ENCODE measurements at regions not wholly inside any gene's neighbourhood (a gene's known extent, or its start where the extent isn't known, plus 50 kb on each side); places are given as distances from the start of the nearest gene placed in this dataset.
"Not testable (repeated sequence)": the region's sequence is repeated elsewhere in the genome, so short reads cannot be mapped to it uniquely, and the experiment has no call there.

DNA sequence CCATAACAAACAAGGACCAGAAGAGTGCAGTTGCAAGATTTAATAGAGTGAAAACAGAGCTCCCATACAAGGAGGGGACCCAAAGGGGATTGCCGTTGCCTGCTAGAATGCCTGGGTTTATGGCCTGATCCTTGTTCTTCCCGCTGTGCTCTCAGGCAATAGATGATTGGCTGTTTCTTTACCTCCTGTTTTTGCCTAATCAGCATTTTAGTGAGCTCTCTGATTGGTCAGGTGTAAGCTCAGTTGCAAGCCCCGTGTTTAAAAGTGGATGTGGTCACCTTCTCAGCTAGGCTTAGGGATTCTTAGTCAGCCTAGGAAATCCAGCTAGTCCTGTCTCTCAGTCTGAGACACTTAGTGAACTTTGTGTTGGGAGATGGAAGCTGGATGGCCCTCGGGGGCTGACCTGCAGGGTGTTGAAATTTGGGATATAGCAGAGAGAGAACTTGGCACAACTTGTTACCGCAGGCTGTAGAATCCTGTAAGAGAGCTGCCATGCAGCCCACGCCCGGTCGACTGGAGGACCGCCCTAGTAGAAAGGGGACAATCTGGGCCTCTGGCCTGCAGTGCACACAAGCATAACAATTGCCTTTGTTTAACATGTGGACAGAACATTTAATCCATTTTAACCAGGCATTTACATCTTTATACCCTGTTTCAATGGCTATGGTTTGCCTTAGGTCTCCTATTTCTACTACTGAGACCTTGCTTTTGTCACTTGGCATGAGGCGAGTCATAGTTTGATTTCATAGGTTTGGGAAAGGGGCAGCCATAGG is 106.0 kb downstream of the TMEM167A start:
- H3K36me3 ChIP-seq, DNase-seq, H3K9me3 ChIP-seq, H3K27me3 ChIP-seq, H3K4me3 ChIP-seq: not testable (repeated sequence)

DNA sequence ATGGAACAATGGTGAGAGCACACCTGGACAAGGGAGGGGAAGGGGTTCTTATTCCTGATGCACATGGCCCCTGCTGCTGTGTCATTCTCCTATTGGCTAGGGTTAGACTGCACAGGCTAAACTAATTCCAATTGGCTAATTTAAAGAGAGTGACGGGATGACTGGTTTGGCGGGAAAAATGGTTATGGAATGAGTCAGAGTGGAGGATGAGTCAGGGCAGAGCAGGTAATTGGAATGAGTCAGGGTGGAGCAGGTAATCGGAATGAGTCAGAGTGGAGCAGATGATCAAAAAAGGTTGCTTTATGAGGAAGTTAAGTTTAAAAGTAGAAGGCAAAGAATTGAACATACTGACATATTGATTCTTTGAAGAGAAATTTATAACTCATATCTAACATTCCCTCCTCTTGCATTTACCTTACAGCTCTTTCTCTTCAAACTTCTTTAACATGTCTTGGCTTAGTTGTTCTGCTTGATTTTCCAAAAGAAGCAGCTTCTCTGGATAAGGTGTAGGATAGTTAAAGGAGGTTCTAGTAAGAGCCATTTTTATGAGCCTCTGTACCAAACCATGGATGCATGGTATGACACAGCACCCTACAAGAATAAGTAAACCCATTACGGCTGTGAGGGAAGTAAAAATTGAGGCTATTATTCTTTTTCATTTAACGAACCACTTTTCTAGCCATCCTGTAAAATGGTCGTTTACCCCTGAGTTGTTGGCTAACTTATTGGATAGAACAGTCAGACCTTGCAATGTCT is 107.8 kb downstream of the TMEM167A start:
- not testable (repeated sequence) for H3K4me3 ChIP-seq, H3K27me3 ChIP-seq, H3K9me3 ChIP-seq, H3K36me3 ChIP-seq, DNase-seq

DNA sequence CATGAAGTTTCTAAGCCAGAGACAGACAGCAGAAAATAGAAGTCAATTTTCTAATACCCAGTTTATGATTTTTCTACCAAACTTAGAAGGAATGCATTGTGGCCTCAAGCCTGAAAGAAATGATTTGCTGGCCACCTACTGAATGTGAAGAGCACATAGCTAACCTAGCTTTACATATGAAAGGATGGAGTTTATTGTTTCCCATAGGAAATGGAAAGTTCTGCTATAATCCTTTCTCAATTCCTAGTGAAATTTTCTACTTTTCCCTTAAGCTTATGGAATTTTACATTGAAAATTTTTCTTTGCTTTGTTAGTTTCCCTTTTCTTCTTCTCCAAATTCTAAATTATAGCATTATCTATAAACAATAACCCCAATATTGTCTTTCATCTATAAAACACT is 110.1 kb downstream of the TMEM167A start:
- Histone ChIP-seq H3K36me3 (no peaks in the 10 kb centered on the region), H3K4me3 (no peak overlapping the region), H3K9me3 (no peaks in the 10 kb centered on the region), H3K27me3 (peaks cover 2% of the 10 kb centered on the region; the same call in 1 of the 2 replicates)
- DNase-seq = no peak

DNA sequence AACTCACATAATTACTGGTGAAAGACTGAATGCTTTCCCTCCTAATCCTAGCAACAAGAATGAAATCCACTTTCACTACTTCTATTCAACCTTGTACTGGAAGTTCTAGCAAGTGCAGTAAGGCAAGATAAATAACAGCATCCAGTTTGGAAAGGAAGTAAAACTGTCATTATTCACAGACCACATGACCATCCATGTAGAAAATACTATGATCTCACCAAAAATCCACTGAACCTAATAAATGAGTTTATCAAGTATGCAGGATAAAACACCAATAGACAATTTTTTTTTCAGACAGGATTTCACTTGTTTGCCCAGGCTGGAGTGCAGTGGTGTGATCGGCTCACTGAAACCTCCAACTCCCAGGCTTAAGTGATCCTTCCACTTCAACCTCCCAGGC is 117.7 kb downstream of the TMEM167A start:
- Histone ChIP-seq H3K27me3 (peaks cover 2% of the 10 kb centered on the region; the same call in 1 of the 2 replicates), H3K36me3 (no peaks in the 10 kb centered on the region), H3K9me3 (peaks cover 6% of the 10 kb centered on the region; the same call in 1 of the 2 replicates), H3K4me3 (no peak overlapping the region)
- no peak for DNase-seq

DNA sequence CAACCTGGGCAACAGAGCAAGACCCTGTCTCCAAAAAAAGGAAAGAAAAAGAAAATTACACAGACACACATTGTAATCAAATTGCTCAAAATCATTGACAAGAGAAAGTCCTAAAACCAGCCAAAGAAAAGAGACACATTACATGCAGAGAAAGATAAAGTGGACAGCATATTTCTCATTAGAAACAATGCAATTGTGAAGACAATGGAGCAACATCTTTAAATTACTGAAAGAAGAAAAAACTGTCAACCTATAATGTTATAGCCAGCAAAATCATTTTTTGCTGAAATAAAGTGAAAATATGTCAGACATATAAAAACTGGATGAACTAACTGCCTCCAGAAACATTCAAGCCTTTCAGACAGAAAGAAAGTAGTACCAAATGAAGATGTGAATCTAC is 120.6 kb downstream of the TMEM167A start:
- no peaks in the 10 kb centered on the region for H3K27me3 ChIP-seq
- peaks cover 6% of the 10 kb centered on the region; the same call in 1 of the 2 replicates for H3K9me3 ChIP-seq
- no peak overlapping the region for H3K4me3 ChIP-seq
- DNase-seq = no peak
- H3K36me3 ChIP-seq = no peaks in the 10 kb centered on the region

DNA sequence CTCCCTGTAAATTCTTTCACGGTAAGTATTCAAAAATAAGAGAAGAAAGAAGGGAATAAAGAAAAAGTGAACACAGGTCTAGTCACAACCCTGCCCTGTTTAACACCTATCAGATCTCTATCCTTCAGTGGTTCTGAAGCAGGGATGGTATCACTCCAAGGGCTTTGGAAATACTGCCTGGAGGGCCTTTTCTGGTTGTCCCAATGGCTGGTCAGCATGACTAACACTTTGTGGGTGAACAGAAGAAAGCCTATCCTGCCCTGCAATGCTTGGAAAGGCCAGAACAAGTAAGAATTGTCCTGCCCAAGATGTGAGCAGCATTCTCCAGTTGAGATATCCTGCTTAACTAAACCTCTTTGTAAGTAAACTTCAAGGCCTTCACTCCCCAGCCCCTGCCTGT is 124.9 kb downstream of the TMEM167A start:
- H3K27me3 ChIP-seq = no peaks in the 10 kb centered on the region
- DNase-seq = no peak

DNA sequence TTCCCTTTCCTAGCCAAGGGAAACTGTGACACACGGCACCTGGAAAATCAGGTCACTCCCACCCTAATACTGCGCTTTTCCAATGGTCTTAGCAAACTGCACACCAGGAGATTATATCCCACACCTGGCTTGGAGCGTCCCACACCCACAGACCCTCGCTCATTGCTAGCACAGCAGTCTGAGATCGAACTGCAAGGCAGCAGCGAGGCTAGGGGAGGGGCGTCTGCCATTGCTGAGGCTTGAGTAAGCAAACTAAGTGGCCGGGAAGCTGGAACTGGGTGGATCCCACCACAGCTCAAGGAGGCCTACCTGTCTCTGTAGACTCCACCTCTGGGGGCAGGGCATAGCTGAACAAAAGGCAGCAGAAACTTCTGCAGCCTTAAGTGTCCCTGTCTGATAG is 132.9 kb downstream of the TMEM167A start:
- H3K9me3 ChIP-seq, H3K4me3 ChIP-seq, H3K36me3 ChIP-seq, H3K27me3 ChIP-seq, DNase-seq: not testable (repeated sequence)

More for the DNA sequence above, 124.9 kb downstream of the TMEM167A start:
- Histone ChIP-seq H3K4me3 (no peak overlapping the region), H3K9me3 (peaks cover 16% of the 10 kb centered on the region; the same call in 1 of the 2 replicates), H3K36me3 (no peaks in the 10 kb centered on the region)

DNA sequence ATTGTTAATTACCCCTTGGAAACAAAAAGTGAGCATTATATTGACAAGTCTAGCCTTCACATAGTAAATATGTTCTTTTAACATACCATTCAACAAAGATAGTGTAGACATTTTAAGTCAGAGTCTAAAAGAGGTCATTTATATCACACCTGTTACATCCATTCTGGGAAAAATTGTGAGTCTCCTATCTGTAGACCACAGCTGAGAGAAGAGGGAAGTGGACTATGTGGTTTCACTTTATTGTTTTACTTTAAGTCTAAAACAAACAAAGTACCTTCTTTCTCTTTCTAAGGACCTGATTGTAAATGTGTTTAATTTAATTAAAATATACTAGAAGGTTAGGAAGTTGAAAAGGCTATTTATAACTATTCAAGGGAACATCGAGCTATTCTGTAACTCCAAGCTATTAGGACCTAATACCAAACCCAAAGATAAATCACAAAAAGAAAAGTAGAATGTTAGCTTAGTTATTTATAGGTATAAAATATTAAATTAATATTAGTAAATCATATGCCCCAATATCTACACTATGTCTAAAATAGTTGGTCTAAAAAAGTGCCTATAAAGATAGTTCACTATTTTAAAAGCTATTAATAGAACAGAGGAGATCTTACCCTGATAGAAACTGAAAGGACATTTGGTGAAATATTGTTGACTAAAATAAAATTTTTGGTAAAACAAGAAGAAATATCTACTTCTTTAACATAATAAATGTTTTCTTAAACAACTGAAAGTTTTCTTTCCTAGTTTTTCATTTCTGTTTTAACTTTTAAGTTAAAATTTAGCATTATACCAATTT is 134.9 kb downstream of the TMEM167A start:
- Histone ChIP-seq H3K9me3 (no peaks in the 10 kb centered on the region), H3K4me3 (no peak overlapping the region), H3K27me3 (no peaks in the 10 kb centered on the region), H3K36me3 (no peaks in the 10 kb centered on the region)
- no peak for DNase-seq

DNA sequence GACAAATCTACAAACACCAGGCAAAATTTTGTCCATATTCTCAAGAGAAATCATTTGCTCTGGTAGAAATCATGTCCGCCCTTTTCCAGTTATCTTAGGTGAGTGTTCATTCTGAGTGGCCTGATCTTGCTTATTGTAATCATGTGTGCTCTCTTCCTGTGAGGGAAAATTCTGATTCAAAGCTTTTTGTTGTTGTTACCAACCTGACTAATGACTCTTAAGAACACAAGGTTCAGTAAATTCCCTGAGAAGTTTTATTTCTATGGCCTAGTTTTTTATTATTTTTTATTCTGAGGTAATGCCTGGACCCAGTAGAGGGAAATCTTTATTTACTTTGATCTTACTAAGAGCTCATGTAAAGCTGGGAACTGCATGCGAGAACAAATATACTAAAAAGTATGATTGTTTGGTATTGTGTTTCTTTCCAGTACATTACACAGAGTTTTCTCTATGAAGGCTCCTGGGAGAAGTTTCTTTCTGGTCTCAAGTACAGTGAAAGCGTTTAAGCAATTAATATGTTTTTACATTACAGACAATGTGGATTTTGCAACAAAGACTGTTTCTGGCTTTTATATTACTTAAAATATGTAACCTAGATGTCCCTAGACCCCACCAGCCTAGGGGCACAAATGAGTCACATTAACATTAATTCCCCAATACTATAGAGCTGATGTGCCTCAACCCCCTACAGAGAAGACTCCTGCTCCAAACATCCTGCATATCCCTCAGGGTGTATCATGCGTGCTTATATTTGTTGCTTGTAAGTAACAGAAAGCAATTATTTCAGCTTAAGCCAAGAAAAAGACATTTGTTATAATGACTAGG is 138.1 kb downstream of the TMEM167A start:
- DNase-seq = no peak
- no peaks in the 10 kb centered on the region for H3K9me3 ChIP-seq
- H3K36me3 ChIP-seq = no peaks in the 10 kb centered on the region
- no peak overlapping the region for H3K4me3 ChIP-seq
- no peaks in the 10 kb centered on the region for H3K27me3 ChIP-seq

DNA sequence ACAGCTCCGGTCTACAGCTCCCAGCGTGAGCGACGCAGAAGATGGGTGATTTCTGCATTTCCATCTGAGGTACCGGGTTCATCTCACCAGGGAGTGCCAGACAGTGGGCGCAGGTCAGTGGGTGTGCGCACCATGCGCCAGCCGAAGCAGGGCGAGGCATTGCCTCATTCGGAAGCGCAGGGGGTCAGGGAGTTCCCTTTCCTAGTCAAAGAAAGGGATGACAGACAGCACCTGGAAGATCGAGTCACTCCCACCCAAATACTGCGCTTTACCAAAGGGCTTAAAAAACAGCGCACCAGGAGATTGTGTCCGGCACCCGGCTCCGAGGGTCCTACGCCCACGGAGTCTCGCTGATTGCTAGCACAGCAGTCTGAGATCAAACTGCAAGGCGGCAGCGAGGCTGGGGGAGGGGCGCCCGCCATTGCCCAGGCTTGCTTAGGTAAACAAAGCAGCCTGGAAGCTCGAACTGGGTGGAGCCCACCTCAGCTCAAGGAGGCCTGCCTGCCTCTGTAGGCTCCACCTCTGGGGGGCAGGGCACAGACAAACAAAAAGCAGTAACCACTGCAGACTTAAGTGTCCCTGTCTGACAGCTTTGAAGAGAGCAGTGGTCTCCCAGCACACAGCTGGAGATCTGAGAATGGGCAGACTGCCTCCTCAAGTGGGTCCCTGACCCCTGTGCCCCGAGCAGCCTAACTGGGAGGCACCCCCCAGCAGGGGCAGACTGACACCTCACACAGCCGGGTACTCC is 144.5 kb downstream of the TMEM167A start:
- H3K36me3 ChIP-seq, H3K27me3 ChIP-seq, H3K9me3 ChIP-seq, DNase-seq, H3K4me3 ChIP-seq: not testable (repeated sequence)

DNA sequence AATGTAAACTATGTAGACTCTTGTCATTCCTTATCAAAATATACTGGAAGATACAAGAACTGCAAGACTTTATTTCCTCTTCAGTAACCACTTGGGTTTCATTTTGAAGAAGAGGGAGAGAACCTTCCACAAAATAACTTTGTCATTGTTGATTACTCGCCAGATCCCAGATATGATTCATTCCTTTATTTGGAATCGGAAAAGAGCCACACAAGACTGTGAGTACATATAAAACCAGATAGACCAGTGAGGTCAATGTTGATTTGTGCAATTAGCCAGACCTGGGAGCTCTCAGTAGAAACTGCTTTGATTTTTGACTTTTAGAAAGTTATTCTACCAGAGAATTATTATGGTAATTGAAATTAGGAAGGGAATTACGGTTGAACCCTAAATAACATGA is 146.1 kb downstream of the TMEM167A start:
- Histone ChIP-seq H3K36me3 (no peaks in the 10 kb centered on the region), H3K9me3 (no peaks in the 10 kb centered on the region), H3K4me3 (no peak overlapping the region), H3K27me3 (no peaks in the 10 kb centered on the region)
- DNase-seq = no peak

DNA sequence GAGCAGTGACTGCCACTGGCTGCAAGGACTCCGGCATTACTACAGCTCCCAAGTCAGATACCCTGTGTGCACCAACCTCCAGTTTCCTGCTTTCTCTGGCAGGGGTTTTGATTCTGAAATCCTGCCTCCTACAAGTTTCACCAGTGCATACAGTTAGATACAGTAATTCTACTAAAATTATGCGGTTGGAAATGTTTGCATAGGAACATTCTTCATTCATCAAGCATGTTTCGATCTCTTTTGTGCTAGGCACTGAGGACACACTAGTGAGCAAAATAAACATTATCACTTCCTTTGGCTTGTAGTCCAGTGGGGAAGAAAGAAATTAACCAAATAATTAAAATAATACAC is 152.2 kb downstream of the TMEM167A start:
- no peaks in the 10 kb centered on the region for H3K36me3 ChIP-seq
- no peaks in the 10 kb centered on the region for H3K9me3 ChIP-seq
- no peak overlapping the region for H3K4me3 ChIP-seq
- H3K27me3 ChIP-seq = no peaks in the 10 kb centered on the region
- no peak for DNase-seq

DNA sequence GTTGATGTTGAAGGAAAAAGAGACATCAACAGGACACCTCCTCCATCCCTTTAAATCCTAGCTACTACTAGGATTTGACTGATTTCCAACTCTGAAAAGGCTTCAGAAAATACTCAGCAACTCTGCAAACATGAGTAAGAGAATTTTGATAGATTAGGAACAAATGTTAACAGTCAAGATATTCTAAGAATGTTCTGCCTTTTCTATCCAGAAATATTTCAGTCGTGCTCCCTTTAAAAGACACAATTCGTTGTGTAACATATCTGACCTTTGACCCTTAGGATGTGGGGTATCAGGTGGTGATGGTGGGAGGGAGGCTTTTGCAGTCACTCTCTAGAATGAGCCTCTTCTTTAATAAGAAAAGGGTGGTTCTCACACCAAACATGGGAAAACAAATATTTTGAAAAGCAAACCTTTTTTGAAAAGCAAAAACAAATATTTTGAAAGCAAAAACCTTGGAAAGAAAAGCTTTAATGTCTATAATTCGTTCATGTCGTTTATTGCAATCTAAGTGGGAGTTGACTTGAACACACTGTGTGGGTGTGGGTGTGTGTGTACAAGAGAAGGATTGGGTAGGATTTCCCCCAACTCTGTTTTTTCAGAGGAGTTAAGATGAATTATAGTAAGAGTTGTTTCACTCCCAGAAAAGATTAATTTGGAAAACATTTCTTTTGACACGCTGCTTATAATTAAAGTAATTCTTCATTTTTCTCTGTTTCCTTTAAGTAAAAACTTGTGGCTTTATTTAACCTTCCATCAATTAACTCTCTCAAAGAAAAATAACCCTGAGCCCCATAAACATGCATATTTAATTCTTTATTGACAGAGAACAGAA is 152.8 kb downstream of the TMEM167A start:
- no peaks in the 10 kb centered on the region for H3K9me3 ChIP-seq
- no peak for DNase-seq
- H3K27me3 ChIP-seq = no peaks in the 10 kb centered on the region
- H3K36me3 ChIP-seq = no peaks in the 10 kb centered on the region
- H3K4me3 ChIP-seq = no peak overlapping the region

DNA sequence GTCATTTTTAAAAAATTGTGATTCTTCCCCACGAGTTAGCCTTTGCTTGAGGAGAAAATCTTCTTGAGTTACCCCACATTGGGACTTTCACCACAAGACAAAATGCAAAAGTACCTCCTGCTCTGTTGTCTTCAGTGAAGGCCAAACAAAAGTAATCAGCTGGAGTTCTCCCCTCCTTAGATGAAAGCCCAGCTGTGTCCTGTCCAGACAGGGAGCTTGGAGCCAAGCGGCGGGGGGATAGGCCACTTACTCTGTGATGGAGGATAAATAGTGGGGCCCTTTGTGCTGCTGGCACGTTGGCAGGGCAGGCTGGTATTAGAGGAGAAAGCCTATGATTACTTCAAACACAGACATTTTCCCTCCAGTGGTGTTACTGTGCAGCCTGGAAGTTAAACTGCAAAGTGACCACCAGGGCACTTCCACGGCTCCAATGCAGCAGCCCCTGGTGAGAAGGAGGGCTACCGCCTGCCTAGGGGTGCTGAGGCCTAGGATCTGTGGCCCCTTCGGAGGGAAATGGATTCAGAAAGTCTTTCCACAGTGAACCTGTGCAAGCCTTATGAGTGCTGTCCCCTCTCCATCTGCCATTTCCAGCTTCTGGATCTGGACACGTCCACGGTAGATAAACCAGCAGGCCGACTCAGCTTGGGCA is 155.0 kb downstream of the TMEM167A start:
- no peak overlapping the region for H3K4me3 ChIP-seq
- no peaks in the 10 kb centered on the region for H3K27me3 ChIP-seq
- H3K36me3 ChIP-seq = no peaks in the 10 kb centered on the region
- H3K9me3 ChIP-seq = no peaks in the 10 kb centered on the region; the same call in 1 of the 2 replicates
- no peak for DNase-seq

Data from MG63 (cell line).